Body of pancreas (tissue), 4 donors: ENCODE measurements at regions not wholly inside any gene's neighbourhood (a gene's known extent, or its start where the extent isn't known, plus 50 kb on each side); places are given as distances from the start of the nearest gene placed in this dataset.

Experiments
- CTCF ChIP-seq, 7 experiments: fragments of 450-650 bp in 4 of 7; fragments of 200-600 bp in 3 of 7; sonication (generic) in 3 of 7; IDR thresholded peaks; one replicate each; pipeline ENCODE4 v1.5.1; 2016 to 2019; ENCODE audit warnings: antibody characterized with exemption in 7 of 7
- POLR2A ChIP-seq, 3 donors: fragments of 450-650 bp; IDR thresholded peaks; one replicate each; pipeline ENCODE4 v1.6.1; 2016; ENCODE audit warnings: antibody characterized with exemption in 3 of 3, mild to moderate bottlenecking in 2 of 3

DNA sequence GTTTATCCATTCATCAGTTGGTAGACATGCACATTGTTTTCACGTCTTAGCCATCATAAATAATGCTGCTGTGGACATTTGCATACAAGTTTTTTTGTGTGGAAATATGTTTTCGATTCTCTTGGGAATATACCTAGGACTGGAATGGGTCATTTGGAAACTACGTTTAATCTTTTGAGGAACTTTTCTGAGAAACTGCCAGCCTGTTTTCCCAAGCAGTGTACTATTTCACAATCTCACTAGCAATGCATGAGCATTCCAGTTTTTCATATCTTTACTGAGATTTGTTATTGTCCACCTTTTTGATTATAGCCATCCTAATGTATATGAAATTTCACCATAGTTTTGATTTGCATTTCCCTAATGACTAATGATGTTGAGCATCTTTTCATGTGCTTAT lies 95.7 kb upstream of the JAZF1 start:
- TF ChIP-seq CTCF (IDR thresholded peaks at IDR 0.05) (no peak), POLR2A (IDR thresholded peaks at IDR 0.05) (no peak)
